Epithelial cell of proximal tubule (primary cell): ENCODE measurements at regions not wholly inside any gene's neighbourhood (a gene's known extent, or its start where the extent isn't known, plus 50 kb on each side); places are given as distances from the start of the nearest gene placed in this dataset.

ENCODE experiments used
- DNase-seq: peaks from one replicate; pipeline ENCODE4 v3.0.0-alpha.2; 2011; ENCODE audit warnings: low read depth
- H3K4me3 ChIP-seq: 2 replicates; pipeline ENCODE4 v1.5.1; 2011; ENCODE audit warnings: low read depth, mild to moderate bottlenecking, low read length
- TF ChIP-seq, protein P1 (sequence below): conservative IDR thresholded peaks from 2 replicates; pipeline ENCODE4 v1.5.1; 2012; ENCODE audit warnings: low read depth, mild to moderate bottlenecking, low read length

DNA sequence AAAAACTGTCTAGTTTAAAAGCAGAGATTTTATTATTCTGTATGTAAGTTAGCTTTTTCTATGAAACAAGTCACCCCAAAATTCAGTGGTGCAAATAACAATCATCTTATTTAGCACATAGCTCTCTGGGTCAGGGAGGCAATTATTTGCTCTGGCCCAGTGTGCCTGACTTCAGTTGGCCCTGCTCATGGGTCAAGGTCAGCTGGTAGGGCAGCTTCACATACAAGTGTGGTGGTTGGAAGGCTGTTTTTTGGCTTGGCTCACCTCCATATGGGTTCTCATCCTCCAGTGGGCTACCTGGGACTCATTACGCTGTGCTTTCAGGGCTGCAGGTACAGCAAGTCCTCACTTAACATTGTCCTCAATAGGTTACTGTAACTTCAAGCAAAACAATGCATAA, 228.6 kb downstream of the NR2F2 start:
- no peak for DNase-seq
- H3K4me3 ChIP-seq: no peak overlapping the region
- TF ChIP-seq, protein P1, sequence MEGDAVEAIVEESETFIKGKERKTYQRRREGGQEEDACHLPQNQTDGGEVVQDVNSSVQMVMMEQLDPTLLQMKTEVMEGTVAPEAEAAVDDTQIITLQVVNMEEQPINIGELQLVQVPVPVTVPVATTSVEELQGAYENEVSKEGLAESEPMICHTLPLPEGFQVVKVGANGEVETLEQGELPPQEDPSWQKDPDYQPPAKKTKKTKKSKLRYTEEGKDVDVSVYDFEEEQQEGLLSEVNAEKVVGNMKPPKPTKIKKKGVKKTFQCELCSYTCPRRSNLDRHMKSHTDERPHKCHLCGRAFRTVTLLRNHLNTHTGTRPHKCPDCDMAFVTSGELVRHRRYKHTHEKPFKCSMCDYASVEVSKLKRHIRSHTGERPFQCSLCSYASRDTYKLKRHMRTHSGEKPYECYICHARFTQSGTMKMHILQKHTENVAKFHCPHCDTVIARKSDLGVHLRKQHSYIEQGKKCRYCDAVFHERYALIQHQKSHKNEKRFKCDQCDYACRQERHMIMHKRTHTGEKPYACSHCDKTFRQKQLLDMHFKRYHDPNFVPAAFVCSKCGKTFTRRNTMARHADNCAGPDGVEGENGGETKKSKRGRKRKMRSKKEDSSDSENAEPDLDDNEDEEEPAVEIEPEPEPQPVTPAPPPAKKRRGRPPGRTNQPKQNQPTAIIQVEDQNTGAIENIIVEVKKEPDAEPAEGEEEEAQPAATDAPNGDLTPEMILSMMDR: no peak

- DNase-seq: no peak
- TF ChIP-seq, protein P1: no peak
- H3K4me3 ChIP-seq: no peak overlapping the region
Measured at GRCh38 chr15:96559631-96560030, 229.1 kb downstream of the NR2F2 start.

GRCh38 chr15:96560246-96560895, 229.9 kb downstream of the NR2F2 start:
- no peak overlapping the region for H3K4me3 ChIP-seq
- TF ChIP-seq, protein P1: no peak
- DNase-seq: no peak

GRCh38 chr15:96561593-96561992, 231.1 kb downstream of the NR2F2 start:
- no peak overlapping the region for H3K4me3 ChIP-seq
- TF ChIP-seq, protein P1: no peak
- DNase-seq: no peak

DNA sequence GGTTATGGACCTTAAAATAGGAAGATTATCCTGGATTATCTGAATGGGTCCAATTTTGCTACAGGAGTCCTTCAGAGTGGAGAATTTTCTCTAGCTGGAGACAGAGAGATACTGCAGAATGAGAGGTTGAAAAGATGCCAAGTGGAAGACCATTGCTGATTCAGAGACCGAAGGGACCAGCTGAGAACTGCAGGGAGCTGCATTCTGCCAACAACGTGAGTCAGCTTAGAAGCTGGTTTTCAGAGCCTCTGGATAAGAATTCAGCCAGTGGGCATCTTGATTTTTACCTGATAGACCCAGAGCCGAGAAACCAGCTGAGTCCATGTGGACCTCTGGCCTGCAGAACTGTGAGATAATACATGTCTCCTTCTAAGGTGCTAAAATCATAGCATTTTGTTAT, 234.0 kb downstream of the NR2F2 start:
- TF ChIP-seq, protein P1: no peak
- no peak overlapping the region for H3K4me3 ChIP-seq
- no peak for DNase-seq

DNA sequence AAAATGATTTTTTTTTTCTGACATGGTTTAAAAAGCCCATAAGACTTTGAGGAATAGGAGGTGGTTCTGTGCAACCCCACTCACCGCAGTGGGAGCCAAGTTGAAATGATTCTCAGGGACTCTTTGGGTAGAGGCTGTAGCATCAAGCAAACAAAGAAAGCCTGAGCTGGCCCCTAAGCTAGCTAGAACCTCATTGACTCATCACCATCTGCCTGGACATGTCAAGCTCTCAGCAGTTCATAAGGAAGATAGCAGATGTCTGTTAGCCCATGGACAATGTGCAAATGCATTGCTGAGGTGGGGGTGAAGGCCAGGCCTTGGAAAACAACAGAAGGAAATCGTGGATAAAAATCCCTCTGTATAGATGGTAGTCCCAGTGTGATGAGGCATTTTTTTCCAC, 234.8 kb downstream of the NR2F2 start:
- H3K4me3 ChIP-seq: no peak overlapping the region
- TF ChIP-seq, protein P1: no peak
- no peak for DNase-seq

GRCh38 chr15:96574782-96575181, 244.3 kb downstream of the NR2F2 start:
- H3K4me3 ChIP-seq: no peak overlapping the region
- TF ChIP-seq, protein P1: no peak
- no peak for DNase-seq
